ENCODE measurements at regions not wholly inside any gene's neighbourhood (a gene's known extent, or its start where the extent isn't known, plus 50 kb on each side); places are given as distances from the start of the nearest gene placed in this dataset.

DNA sequence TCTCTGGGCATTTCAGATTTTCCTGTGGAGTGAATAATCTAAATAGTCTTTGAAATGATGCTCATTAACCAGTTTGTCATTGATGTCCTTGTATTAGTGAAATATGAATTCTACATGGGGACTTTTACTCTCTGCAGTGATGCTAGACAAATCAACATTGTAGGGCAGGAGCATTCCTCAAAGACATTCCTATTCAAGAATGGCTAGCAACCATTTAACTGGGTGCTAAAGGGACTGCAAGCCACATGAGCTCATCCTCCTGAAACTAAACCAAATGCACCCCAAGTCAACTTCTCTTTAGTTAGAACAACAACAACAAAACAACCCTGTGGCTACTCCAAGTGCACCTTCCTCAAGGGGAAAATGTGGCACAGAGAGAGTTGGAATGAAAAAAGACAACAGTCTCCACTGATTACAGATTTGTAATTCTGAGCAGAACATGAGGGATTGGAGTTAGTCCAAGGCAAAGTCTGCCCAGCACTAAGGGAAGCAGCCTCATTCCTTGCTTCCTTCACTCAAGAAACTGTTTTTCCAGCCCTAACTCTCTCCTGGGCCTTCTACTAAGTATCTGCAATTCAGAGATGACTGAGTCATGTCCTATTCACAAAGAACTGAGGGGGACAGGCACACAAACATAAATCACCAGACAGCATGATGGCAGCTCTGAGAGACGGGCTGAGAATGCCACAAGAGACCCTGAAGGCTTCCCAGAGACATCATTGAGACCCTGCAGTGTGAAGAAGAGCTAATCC, 82.0 kb upstream of the WWC1 start:
- no peak overlapping the region for H3K4me3 ChIP-seq
- DNase-seq (ENCODE audit: low spot score), result no peak
- no peaks in the 10 kb centered on the region for H3K27me3 ChIP-seq
- TF ChIP-seq, protein P1, sequence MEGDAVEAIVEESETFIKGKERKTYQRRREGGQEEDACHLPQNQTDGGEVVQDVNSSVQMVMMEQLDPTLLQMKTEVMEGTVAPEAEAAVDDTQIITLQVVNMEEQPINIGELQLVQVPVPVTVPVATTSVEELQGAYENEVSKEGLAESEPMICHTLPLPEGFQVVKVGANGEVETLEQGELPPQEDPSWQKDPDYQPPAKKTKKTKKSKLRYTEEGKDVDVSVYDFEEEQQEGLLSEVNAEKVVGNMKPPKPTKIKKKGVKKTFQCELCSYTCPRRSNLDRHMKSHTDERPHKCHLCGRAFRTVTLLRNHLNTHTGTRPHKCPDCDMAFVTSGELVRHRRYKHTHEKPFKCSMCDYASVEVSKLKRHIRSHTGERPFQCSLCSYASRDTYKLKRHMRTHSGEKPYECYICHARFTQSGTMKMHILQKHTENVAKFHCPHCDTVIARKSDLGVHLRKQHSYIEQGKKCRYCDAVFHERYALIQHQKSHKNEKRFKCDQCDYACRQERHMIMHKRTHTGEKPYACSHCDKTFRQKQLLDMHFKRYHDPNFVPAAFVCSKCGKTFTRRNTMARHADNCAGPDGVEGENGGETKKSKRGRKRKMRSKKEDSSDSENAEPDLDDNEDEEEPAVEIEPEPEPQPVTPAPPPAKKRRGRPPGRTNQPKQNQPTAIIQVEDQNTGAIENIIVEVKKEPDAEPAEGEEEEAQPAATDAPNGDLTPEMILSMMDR (IDR thresholded peaks at IDR 0.05), result no peak
- no peaks in the 10 kb centered on the region for H3K9me3 ChIP-seq
- H3K36me3 ChIP-seq, result no peaks in the 10 kb centered on the region
- H3K27ac ChIP-seq, result no peak overlapping the region
- H3K4me1 ChIP-seq, result no peaks in the 10 kb centered on the region

GRCh38 chr5:168209997-168210396, 81.4 kb upstream of the WWC1 start:
- no peaks in the 10 kb centered on the region for H3K27me3 ChIP-seq
- TF ChIP-seq, protein P1 (IDR thresholded peaks at IDR 0.05), result no peak
- no peaks in the 10 kb centered on the region for H3K9me3 ChIP-seq
- no peaks in the 10 kb centered on the region for H3K4me1 ChIP-seq
- no peak for DNase-seq (ENCODE audit: low spot score)
- H3K36me3 ChIP-seq, result no peaks in the 10 kb centered on the region
- no peak overlapping the region for H3K4me3 ChIP-seq
- H3K27ac ChIP-seq, result no peak overlapping the region

DNA sequence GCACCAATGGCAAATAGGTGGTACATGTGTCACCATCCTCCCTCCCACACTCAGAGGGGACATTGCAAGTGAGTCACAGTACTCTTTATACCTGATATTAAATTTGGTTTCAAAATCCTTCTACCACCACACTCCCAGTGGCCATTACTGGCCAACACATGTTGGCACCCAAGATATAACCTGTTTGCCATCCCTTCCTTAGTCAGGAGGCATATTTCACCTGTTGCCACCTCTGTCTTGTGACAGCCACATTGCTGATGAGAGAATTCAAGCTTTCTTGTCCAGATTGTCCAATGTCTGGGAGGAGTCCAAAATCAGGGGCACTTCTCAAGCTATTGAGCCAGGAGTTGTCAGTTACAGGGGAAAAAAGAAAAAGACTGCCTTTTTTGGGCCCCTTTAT, 80.2 kb upstream of the WWC1 start:
- H3K36me3 ChIP-seq, result no peaks in the 10 kb centered on the region
- TF ChIP-seq, protein P1 (IDR thresholded peaks at IDR 0.05), result no peak
- H3K9me3 ChIP-seq, result no peaks in the 10 kb centered on the region
- H3K4me3 ChIP-seq, result no peak overlapping the region
- H3K27ac ChIP-seq, result no peak overlapping the region
- no peak for DNase-seq (ENCODE audit: low spot score)
- H3K4me1 ChIP-seq, result no peaks in the 10 kb centered on the region
- H3K27me3 ChIP-seq, result no peaks in the 10 kb centered on the region

- Histone ChIP-seq H3K4me1 (no peaks in the 10 kb centered on the region), H3K27ac (no peak overlapping the region), H3K4me3 (no peak overlapping the region), H3K27me3 (no peaks in the 10 kb centered on the region), H3K36me3 (no peaks in the 10 kb centered on the region), H3K9me3 (no peaks in the 10 kb centered on the region)
- TF ChIP-seq, protein P1 (IDR thresholded peaks at IDR 0.05), result no peak
- DNase-seq (ENCODE audit: low spot score), result no peak
Measured at GRCh38 chr5:168211936-168212335, 79.5 kb upstream of the WWC1 start.

- H3K9me3 ChIP-seq, result no peaks in the 10 kb centered on the region
- H3K4me3 ChIP-seq, result no peak overlapping the region
- H3K27ac ChIP-seq, result no peak overlapping the region
- H3K4me1 ChIP-seq, result no peaks in the 10 kb centered on the region
- DNase-seq (ENCODE audit: low spot score), result no peak
- H3K27me3 ChIP-seq, result no peaks in the 10 kb centered on the region
- no peaks in the 10 kb centered on the region for H3K36me3 ChIP-seq
- TF ChIP-seq, protein P1 (IDR thresholded peaks at IDR 0.05), result no peak
Measured at GRCh38 chr5:168214071-168214470, 77.4 kb upstream of the WWC1 start.

- DNase-seq (ENCODE audit: low spot score), result no peak
- Histone ChIP-seq H3K4me3 (no peak overlapping the region), H3K36me3 (no peaks in the 10 kb centered on the region), H3K9me3 (no peaks in the 10 kb centered on the region), H3K27ac (no peak overlapping the region), H3K4me1 (peaks cover 0 to 3% of the 10 kb centered on the region in 2 donors), H3K27me3 (no peaks in the 10 kb centered on the region)
- TF ChIP-seq, protein P1 (IDR thresholded peaks at IDR 0.05), result no peak
Measured at GRCh38 chr5:168214886-168215285, 76.6 kb upstream of the WWC1 start.
